GM19452 (cell line): ENCODE measurements at regions not wholly inside any gene's neighbourhood (a gene's known extent, or its start where the extent isn't known, plus 50 kb on each side); places are given as distances from the start of the nearest gene placed in this dataset.
"Not testable (repeated sequence)": the region's sequence is repeated elsewhere in the genome, so short reads cannot be mapped to it uniquely, and the experiment has no call there.

ENCODE experiments used
- ATAC-seq: cut with Tn5 transposase; IDR thresholded peaks from one replicate; pipeline ENCODE4 v1.9.1; 2021; ENCODE audit not compliant: unreplicated experiment

DNA sequence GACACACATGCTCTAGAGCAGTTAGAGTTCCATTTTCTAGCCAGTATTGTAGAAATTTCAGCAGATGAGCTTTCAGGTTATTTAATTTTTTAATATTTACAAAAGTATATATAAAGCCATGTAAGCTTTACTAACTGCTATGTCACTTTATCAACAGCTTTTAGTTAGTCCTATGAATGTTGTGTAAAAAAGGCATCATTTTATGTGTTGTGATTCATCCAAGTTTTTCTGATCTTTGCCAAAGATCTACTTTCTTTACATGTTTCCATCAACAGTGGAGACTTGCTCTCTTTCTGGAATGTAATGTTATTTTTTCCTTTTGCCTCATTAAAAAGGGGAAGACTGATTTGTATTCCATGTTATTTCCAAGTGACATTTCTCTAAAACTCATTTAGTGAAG, 125.2 kb upstream of the TFPI start:
- ATAC-seq, result no peak

- ATAC-seq, result no peak
Observed at GRCh38 chr2:187684174-187684573, 129.9 kb upstream of the TFPI start.

DNA sequence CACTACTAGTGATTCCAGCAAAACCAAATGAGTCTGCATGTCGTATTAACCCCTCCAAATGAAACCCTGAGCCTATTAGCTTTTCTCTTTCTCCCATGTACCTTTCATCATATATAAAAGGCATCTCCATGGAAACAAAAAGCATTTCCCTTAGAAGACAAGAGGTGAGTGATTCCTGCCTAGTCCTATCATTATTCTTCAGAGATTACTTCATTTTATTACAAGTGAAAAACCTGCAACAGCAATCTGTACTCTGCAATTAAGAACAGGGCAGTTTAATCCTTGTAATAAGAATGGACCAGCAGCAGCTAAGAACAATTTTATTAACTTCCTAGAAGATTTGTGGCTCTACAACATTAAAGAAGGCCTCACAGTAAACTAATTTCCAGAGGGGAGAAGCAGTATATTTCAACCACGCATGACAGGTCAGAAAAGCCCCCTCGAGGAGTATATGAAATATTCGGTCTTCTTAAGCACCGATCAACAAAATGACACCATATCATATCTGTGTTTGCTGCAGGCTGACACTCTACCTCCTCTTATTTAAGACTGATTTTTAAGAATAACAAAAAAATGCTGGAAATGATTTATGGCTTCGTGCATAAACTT, 132.3 kb upstream of the TFPI start:
- ATAC-seq, result no peak

DNA sequence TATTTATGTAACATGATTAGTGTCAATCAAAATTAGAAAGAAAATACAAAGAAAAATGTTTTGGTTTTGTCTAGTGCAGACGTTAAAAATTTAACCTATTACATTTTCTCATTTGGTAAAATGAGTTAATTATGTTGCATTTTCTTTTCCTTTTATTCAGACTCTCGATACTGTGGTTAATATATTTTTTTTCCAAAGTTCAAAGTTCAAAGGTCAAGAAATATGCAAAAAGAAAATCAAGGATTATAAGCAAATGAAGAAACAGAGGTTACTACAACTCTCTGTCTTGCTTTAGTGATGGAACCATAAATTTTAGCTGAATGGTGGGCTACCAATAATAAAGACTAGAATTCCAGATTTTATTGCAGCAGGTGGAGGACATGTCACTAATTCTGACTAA, 133.3 kb upstream of the TFPI start:
- ATAC-seq, result no peak

DNA sequence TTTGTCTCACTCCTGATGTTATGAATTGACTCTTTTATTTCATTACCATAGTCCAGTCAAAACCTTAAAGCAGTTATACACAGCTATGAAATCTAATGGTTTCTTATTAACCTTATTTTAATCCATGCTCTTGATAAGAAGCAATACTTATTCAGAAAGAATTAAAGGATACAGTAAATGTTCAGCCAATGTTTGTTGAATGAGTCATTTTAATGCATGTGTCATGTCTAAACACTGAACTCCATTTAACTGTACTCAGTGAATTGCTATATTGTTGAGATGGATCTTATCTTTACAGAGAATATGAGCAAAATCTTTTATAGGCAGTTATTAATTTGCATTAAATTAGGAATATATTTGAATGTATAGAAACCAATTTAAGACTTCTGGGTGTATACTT, 135.1 kb upstream of the TFPI start:
- ATAC-seq, result no peak

GRCh38 chr2:187693923-187694322, 139.7 kb upstream of the TFPI start:
- ATAC-seq, result no peak

GRCh38 chr2:187696644-187697043, 142.4 kb upstream of the TFPI start:
- not testable (repeated sequence) for ATAC-seq

DNA sequence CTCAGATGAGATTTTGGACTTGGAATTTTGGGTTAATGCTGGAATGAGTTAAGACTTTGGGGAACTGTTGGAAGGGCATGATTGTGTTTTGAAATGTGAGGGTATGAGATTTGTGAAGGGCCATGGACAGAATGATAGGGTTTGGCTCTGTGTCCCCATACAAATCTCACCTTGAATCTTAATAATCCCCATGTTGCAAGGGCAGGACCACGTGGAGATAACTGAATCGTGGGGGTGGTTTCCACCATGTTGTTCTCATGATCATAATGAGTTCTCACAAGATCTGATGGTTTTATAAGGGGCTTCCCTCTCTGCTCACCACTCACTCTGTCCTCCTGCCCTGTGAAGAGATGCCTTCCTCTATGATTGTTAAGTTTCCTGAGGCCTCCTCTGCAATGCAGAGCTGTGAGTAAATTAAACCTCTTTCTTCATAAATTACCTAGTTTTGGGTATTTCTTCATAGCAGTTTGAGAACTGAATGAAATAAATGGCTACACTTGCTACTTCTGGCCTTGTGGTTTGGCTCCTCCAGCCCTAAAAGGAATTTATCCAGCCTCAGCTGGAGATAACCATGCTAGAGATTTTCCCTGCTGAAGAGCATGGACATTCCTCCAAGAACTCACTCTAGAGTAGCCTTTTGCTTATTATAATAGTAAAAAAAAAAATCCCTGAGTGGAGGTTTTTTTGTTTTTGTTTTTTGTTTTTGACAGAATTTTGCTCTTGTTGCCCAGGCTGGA, 144.3 kb upstream of the TFPI start:
- no peak for ATAC-seq

DNA sequence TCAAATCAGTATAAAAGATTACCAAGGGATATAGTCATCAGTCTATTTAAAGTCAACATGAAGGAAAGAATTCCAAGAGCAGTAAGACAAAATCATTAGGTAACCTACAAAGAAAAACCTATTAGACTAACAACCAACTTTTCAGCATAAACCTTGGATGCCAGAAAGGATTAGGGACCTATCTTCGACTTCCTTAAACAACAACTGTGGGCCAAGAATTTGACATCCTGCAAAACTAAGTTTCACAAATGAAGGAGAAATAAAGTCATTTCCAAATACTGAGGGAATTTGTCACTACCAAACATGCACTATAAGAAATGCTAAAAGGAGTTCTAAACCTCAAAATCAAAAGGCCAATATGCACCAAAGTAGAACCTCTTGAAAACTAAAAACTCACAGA, 147.9 kb upstream of the TFPI start:
- no peak for ATAC-seq

DNA sequence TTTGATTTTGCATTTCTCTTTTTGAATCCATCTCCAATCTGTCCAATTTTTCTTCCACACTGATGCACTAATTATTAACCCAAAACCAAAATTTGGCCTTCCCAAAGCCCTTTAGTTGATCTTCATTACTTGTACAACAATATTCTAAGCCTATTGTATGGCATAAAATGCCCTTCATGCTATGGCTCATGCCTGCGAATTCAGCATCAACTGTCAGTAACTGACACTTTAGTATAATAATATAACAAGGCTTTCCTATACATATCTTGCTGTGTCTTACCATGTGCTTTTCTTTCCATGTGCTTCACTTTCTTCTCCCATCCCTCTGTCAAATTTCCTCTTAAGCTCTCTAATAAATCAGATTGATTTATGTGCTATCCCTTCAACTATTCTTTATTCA, 154.0 kb upstream of the TFPI start:
- no peak for ATAC-seq

- no peak for ATAC-seq
Observed at GRCh38 chr2:187709065-187709464, 154.8 kb upstream of the TFPI start.

DNA sequence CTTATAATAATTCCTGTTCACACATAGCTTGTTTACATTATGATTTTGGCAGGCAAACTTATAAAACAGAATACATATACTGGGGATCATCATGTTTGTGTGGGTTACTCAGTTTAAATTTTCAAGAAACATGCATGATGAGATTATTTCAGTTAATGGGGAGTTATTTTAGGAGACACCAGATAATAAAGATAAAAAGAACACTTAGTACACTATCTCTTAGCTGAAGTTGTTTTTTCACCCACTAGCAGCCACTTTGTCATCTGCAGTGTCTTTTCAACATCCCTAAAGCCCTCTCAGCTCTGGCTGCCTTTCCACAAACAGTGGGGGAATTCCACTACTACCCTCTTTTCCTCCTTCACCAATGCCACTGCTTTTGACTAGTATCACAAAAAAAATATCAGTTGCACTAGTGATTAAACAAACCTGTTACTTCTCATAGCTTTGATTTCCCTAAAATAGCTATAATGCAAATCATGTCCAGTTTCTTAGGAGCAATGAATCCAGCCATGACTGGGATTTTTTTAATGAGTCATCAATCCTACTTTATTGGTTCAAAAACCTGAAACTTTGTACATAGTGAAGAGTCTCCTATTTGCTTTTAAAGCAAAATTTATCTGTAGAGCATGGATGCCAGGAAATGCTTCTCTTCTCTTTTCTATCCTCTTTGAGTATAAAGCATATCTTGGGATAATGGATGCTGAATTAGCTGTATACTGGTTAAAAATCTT, 156.7 kb upstream of the TFPI start:
- no peak for ATAC-seq

DNA sequence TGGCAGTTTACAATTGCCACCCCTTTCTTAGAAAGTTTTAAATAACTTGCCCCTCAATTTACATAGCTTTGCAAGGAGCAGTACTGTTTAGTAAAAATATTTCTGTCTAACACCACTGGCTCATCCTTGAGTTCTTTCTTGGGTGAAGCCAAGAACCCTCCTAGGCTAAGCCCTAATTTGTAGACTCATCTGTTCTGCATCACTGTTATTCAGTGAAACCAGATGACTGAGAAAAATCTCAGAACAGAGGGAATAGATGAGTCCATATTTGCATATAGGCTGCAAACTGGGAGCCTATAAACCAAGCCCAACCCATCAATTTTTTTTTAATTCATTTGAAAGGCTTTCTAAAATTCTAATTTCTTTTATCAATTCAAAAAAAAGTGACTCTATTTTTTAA, 161.4 kb upstream of the TFPI start:
- ATAC-seq, result no peak

DNA sequence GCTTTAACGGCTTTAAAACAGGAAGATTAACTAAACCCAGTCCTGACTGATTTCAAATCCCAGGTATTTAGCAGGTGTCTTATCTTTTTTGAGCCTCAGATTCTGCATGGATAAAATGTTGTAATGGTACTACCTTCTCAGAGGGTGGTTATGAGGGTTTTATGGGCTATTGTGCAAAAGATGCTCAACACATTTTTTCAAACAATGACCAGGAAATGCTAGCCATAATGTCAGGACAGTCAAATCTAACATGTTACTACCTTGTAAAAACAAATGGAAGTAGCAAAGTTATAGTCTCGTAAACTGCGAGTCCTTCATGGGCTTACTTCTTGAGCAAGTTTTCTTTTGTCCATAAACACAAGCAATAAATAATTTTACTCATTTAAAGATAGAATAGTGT, 162.1 kb upstream of the TFPI start:
- no peak for ATAC-seq

- no peak for ATAC-seq
Observed at GRCh38 chr2:187718092-187718491, 163.9 kb upstream of the TFPI start.

DNA sequence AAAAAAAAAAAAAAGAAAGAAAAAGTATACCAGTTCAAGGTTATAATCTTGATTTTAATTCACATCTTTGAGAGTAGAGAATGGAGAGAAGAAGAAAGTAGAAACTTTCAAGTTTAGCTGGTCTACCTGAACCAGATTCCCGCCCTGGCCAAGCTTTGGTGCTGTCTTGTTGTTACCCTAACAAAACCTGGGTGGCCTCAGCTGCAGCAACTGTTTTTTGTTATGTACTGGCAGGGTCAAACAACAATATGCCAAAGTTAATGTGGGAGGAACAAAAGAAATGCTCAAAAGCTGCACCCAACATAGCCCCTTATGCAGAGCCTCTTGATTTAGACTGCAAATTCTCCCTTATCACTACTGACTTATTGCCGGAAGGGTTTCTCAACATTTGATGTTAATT, 165.3 kb upstream of the TFPI start:
- ATAC-seq, result no peak

- ATAC-seq, result no peak
Observed at GRCh38 chr2:187748958-187749357, 194.7 kb upstream of the TFPI start.

DNA sequence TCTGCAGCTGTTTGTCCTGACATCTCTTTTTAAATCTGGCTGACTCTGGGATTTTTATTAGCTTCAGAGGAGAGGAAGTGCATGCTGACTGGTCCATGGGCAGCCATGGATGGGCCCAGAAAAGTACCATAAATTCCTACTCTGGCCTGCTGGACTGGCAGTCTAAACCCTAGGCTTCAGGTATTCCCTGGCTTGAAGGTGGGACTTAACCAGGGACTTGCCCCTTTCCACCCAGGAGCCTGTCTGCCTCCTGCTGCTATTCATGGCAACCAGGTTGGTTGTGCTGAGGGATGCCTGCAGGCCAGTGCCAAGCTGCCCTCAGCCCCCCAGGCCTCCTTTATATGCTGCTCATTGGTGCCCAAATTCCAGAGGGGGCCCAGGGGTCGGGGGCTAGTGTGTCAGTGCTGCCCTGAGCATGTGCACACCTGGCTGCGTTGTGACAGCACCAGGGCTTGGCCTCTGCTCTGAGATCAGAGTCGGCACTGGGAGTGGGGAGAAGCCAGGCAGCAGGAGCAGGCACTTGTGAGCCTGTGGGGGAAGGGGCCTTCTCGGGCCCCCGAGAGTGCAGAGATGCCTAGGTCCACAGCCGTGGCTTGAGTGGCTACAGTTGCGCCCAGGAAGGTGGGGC, 195.7 kb upstream of the TFPI start:
- no peak for ATAC-seq

- no peak for ATAC-seq
Observed at GRCh38 chr2:187768995-187769394, 214.8 kb upstream of the TFPI start.

DNA sequence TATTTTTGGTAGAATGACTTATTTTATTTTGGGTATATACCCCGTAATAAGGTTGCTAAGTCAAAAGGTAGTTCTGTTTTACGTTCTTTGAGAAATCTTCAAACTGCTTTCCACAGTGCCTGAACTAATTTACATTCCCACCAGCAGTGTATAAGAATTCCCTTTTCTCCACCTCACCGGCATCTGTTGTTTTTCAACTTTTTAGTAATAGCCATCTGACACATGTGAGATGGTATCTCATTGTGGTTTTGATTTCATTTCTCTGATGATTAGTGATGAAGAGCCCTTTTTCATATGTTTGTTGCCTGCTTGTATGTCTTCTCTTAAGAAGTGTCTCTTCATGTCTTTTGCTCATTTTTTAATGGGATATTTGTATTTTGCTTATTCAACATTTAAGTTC, 215.2 kb upstream of the TFPI start:
- ATAC-seq, result no peak

DNA sequence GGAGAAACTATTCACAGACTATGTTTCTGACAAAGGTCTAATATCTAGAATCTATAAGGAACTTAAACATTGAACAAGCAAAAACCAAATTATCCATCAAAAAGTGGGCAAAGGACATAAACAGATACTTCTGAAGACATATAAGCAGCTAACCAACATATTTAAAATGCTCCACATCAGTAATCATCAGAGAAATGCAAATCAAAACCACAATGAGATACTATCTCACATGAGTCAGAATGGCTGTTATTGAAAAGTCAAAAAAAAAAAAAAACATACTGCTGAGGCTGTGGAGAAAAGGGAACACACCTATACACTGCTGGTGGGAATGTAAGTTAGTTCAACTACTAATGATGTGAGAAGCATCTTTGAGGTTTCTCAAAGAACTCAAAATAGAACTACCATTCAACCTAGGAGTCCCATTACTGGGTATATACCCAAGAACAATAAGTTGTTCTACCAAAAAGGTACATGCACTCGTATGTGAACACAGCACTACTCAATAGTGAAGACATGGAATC, 220.4 kb upstream of the TFPI start:
- ATAC-seq, result no peak

DNA sequence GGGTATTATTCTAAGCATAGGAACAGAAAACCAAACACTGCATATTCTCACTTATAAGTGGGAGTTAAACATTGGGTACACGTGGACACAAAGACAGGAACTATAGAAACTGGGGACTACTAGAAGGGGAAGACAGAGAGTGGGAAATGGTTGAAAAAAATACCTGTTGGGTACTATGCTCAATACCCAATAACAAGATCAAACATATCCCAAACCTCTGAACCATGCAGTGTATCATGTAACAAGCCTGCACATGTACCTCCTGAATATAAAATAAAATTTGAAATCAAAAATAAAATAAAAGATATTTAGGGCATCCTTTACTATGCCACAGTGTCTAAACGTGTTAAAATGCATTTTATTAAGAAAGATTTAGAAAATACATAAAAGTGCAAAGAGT, 221.0 kb upstream of the TFPI start:
- ATAC-seq, result no peak
